Transverse colon (tissue), 4 donors: ENCODE measurements at regions not wholly inside any gene's neighbourhood (a gene's known extent, or its start where the extent isn't known, plus 50 kb on each side); places are given as distances from the start of the nearest gene placed in this dataset.
A peak's percentile ranks its signal among the peaks of the same experiment; 100 is the strongest.

Experiments used
- DNase-seq: peaks from one replicate; pipeline ENCODE4 v3.0.0-alpha.2; 2019
- H3K27ac ChIP-seq, 4 donors: fragments of 200-600 bp; sonication (generic); 2 replicates each; pipeline ENCODE4 v1.5.1; 2016 to 2018; ENCODE audit warnings: inconsistent platforms in 4 of 4
- H3K27me3 ChIP-seq: fragments of 200-600 bp; sonication (generic); 2 replicates; pipeline ENCODE4 v1.5.1; 2017; ENCODE audit warnings: inconsistent platforms
- H3K36me3 ChIP-seq, 4 donors: fragments of 200-600 bp; sonication (generic); 2 replicates each; pipeline ENCODE4 v1.5.1; 2017 to 2019; ENCODE audit warnings: inconsistent platforms in 4 of 4
- H3K4me1 ChIP-seq, 4 donors: fragments of 200-600 bp; sonication (generic); 2 replicates each; pipeline ENCODE4 v1.5.1; 2017 to 2020; ENCODE audit warnings: inconsistent platforms in 4 of 4
- H3K4me3 ChIP-seq, 4 donors: fragments of 200-600 bp; sonication (generic); 1 replicate in 1 of 4; 2 replicates in 3 of 4; pipeline versions ENCODE4 v1.5.1 to v1.6.1; 2017 to 2019; ENCODE audit warnings: inconsistent platforms in 4 of 4
- H3K9me3 ChIP-seq, 2 donors: fragments of 200-600 bp; sonication (generic); 2 replicates each; pipeline ENCODE4 v1.5.1; 2017 to 2019; ENCODE audit warnings: inconsistent platforms in 2 of 2
- CTCF ChIP-seq, 5 experiments: fragments of 200-600 bp in 3 of 5; fragments of 450-650 bp in 2 of 5; sonication (generic) in 3 of 5; IDR thresholded peaks; 1 replicate in 2 of 5; 2 replicates in 3 of 5; pipeline ENCODE4 v1.5.1; 2016 to 2017; ENCODE audit warnings: antibody characterized with exemption in 5 of 5, inconsistent platforms in 3 of 5, mild to moderate bottlenecking in 2 of 5, moderate library complexity in 1 of 5
- EP300 ChIP-seq: sonication (generic); formaldehyde crosslinking; IDR thresholded peaks from one replicate; pipeline ENCODE4 v1.6.1; 2017; ENCODE audit warnings: antibody characterized with exemption, low read depth
- POLR2A ChIP-seq: fragments of 450-650 bp; IDR thresholded peaks from one replicate; pipeline ENCODE4 v1.6.1; 2016; ENCODE audit warnings: antibody characterized with exemption, mild to moderate bottlenecking, moderate library complexity
- POLR2AphosphoS5 ChIP-seq, 3 donors: sonication (generic); formaldehyde crosslinking; IDR thresholded peaks; one replicate each; pipeline ENCODE4 v1.6.1; 2016; ENCODE audit warnings: antibody characterized with exemption in 3 of 3
- WGBS, 2 donors: methylation state at CpG; one replicate each; pipeline ENCODE4 v1.1.5; 2018; ENCODE audit warnings: low coverage in 1 of 2; 5-methylcytosine and 5-hydroxymethylcytosine counted together
- in situ Hi-C, 4 donors: fragments of 200-750 bp; cut with MboI; loops; one replicate each; pipeline versions ENCODE4 v1.15.0 to v1.15.1; 2017; ENCODE audit warnings: low sequenced_read_pairs in 3 of 4, low pct_ligation_motif_present in 1 of 4, low pct_unique_long_range_greater_than_20kb in 1 of 4
- intact Hi-C: fragments of 100-400 bp; cut with DNase I; formaldehyde crosslinking; loops from one replicate; pipeline ENCODE4 v1.15.1; 2023; ENCODE audit warnings: low total_unique reads

DNA sequence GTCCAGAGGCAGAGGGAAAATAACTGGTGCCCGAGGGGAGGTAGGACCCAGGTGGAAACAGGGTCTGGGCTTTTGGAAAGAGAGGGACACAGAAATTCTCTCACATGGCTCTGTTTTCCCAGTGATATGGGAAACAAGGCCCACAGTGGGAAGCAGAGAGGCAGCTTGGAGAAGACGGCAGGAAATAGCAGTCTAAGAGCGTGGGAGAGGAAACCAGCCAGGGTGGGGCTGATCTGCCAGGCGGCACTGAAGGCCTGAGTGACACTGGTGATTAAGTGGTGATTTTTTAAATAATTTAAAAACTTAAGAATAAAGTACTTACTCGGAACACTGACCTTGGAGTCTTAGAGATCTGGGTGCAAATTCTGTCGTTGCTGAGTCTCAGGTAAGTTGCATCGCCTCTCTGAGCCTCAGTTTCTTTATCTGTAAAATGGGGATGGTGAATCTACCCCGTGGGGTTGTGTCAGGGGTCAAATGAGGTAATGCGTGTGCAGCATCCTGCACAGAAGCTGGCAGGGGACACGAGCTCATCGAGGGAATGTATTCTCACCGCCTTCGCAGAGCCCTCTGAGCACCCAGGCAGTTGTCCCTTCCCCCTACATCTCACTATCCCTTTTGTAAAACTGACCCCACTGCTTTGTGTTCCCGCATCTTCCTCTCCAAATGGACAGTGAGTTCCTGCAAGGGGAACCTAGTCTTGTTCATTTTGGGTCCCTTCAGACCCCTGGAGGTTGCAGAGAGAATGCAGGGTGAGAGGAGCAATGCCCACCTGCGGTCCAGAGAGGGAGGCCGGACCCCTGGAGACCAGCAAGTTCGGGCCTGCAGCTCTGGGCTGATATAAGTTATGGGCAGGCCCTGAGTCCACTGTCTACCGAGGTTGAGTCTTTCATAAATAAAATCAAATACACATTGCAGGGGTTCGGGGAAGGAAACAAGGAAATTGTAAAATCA, 228.6 kb upstream of the PMEPA1 start:
- Histone ChIP-seq H3K4me1 (peaks cover 0 to 22% (median 11%) of the 10 kb centered on the region in 4 donors), H3K36me3 (no peaks in the 10 kb centered on the region), H3K9me3 (no peaks in the 10 kb centered on the region), H3K27ac (no peak overlapping the region), H3K27me3 (no peaks in the 10 kb centered on the region), H3K4me3 (no peak overlapping the region)
- WGBS, 2 donors, result 54 to 74% methylated on average over 8 to 19 of the region's 19 CpGs
- intact Hi-C loops, result no loop called here
- in situ Hi-C loops, result no loop called here
- TF ChIP-seq CTCF (IDR thresholded peaks at IDR 0.05) (no peak), POLR2A (no peak), POLR2AphosphoS5 (IDR thresholded peaks at IDR 0.05) (no peak), EP300 (no peak)
- no peak for DNase-seq

GRCh38 chr20:57936636-57937385, 227.0 kb upstream of the PMEPA1 start:
- Histone ChIP-seq H3K4me3 (no peak overlapping the region), H3K4me1 (peaks cover 0 to 17% (median 9%) of the 10 kb centered on the region in 4 donors), H3K27me3 (no peaks in the 10 kb centered on the region), H3K36me3 (no peaks in the 10 kb centered on the region), H3K27ac (no peak overlapping the region), H3K9me3 (no peaks in the 10 kb centered on the region)
- in situ Hi-C loops (no loop called here), intact Hi-C loops (no loop called here)
- 46 to 58% methylated on average over 3 to 6 of the region's 6 CpGs for WGBS, 2 donors
- no peak for DNase-seq
- no peak for TF ChIP-seq POLR2A
- no peak for TF ChIP-seq CTCF (IDR thresholded peaks at IDR 0.05)
- TF ChIP-seq EP300, result no peak
- no peak for TF ChIP-seq POLR2AphosphoS5 (IDR thresholded peaks at IDR 0.05)

GRCh38 chr20:57934913-57935312, 225.1 kb upstream of the PMEPA1 start:
- Histone ChIP-seq H3K9me3 (no peaks in the 10 kb centered on the region), H3K36me3 (no peaks in the 10 kb centered on the region), H3K4me3 (no peak overlapping the region), H3K4me1 (peaks cover 0 to 5% (median 3%) of the 10 kb centered on the region in 4 donors), H3K27ac (no peak overlapping the region), H3K27me3 (no peaks in the 10 kb centered on the region)
- 90 to 92% methylated on average over 7 to 10 of the region's 10 CpGs for WGBS, 2 donors
- intact Hi-C loops, result no loop called here
- no peak for TF ChIP-seq POLR2AphosphoS5 (IDR thresholded peaks at IDR 0.05)
- DNase-seq, result no peak
- in situ Hi-C loops, result no loop called here

GRCh38 chr20:57934007-57934805, 224.4 kb upstream of the PMEPA1 start:
- Histone ChIP-seq H3K27ac (no peak overlapping the region), H3K4me3 (no peak overlapping the region), H3K9me3 (no peaks in the 10 kb centered on the region), H3K4me1 (peaks cover 0 to 5% (median 3%) of the 10 kb centered on the region in 4 donors), H3K36me3 (no peaks in the 10 kb centered on the region), H3K27me3 (no peaks in the 10 kb centered on the region)
- in situ Hi-C loops (no loop called here), intact Hi-C loops (no loop called here)
- DNase-seq, result peak; percentile 33
- TF ChIP-seq POLR2A, result no peak
- TF ChIP-seq EP300, result no peak
- TF ChIP-seq CTCF (IDR thresholded peaks at IDR 0.05), result no peak
- no peak for TF ChIP-seq POLR2AphosphoS5 (IDR thresholded peaks at IDR 0.05)
- WGBS, 2 donors, result 73 to 77% methylated on average over 2 to 10 of the region's 10 CpGs
